Suprapubic skin (tissue), 4 donors: ENCODE measurements at regions not wholly inside any gene's neighbourhood (a gene's known extent, or its start where the extent isn't known, plus 50 kb on each side); places are given as distances from the start of the nearest gene placed in this dataset.

Source experiments
- CTCF ChIP-seq, 2 donors: fragments of 200-600 bp in 1 of 2; fragments of 450-650 bp in 1 of 2; sonication (generic) in 1 of 2; IDR thresholded peaks; one replicate each; pipeline ENCODE4 v1.5.1; 2016 to 2019; ENCODE audit warnings: antibody characterized with exemption in 2 of 2, mild to moderate bottlenecking in 1 of 2, moderate library complexity in 1 of 2
- EP300 ChIP-seq: sonication (generic); formaldehyde crosslinking; IDR thresholded peaks from one replicate; pipeline ENCODE4 v1.6.1; 2017; ENCODE audit warnings: antibody characterized with exemption
- POLR2A ChIP-seq, 2 donors: fragments of 450-650 bp; IDR thresholded peaks; one replicate each; pipeline ENCODE4 v1.6.1; 2017; ENCODE audit warnings: antibody characterized with exemption in 2 of 2, mild to moderate bottlenecking in 2 of 2, moderate library complexity in 2 of 2
- POLR2AphosphoS5 ChIP-seq, 3 donors: sonication (generic); formaldehyde crosslinking; IDR thresholded peaks; one replicate each; pipeline ENCODE4 v1.6.1; 2017; ENCODE audit warnings: antibody characterized with exemption in 3 of 3

- TF ChIP-seq POLR2AphosphoS5 (IDR thresholded peaks at IDR 0.05) = no peak
- TF ChIP-seq CTCF (IDR thresholded peaks at IDR 0.05) = no peak
- no peak for TF ChIP-seq POLR2A (IDR thresholded peaks at IDR 0.05)
- TF ChIP-seq EP300 = no peak
Observed at GRCh38 chr5:3034449-3034848, 283.0 kb upstream of the IRX2 start.
